Sigmoid colon (tissue), 6 donors: ENCODE measurements at regions not wholly inside any gene's neighbourhood (a gene's known extent, or its start where the extent isn't known, plus 50 kb on each side); places are given as distances from the start of the nearest gene placed in this dataset.

ENCODE experiments used
- DNase-seq: peaks from one replicate; pipeline ENCODE4 v3.0.0-alpha.2; 2019
- H3K27ac ChIP-seq, 4 donors: fragments of 200-600 bp; sonication (generic); one replicate each; pipeline ENCODE4 v1.5.1; 2016 to 2019; ENCODE audit warnings: mild to moderate bottlenecking in 1 of 4
- H3K27me3 ChIP-seq, 3 donors: fragments of 200-600 bp; sonication (generic); one replicate each; pipeline ENCODE4 v1.5.1; 2019; ENCODE audit warnings: mild to moderate bottlenecking in 1 of 3
- H3K36me3 ChIP-seq, 4 donors: fragments of 200-600 bp; sonication (generic); one replicate each; pipeline ENCODE4 v1.5.1; 2016 to 2019
- H3K4me1 ChIP-seq, 4 donors: fragments of 200-600 bp; sonication (generic); one replicate each; pipeline ENCODE4 v1.5.1; 2017 to 2019
- H3K4me3 ChIP-seq, 4 donors: fragments of 200-600 bp; sonication (generic); one replicate each; pipeline ENCODE4 v1.5.1; 2017 to 2019; ENCODE audit warnings: mild to moderate bottlenecking in 2 of 4, moderate library complexity in 1 of 4
- H3K9me3 ChIP-seq, 4 donors: fragments of 200-600 bp in 3 of 4; sonication (generic) in 3 of 4; one replicate each; pipeline versions ENCODE4 v1.5.1 to v1.6.1; 2013 to 2019
- CTCF ChIP-seq, 4 experiments: fragments of 450-650 bp in 3 of 4; fragments of 200-600 bp in 1 of 4; IDR thresholded peaks; one replicate each; pipeline ENCODE4 v1.5.1; 2016 to 2019; ENCODE audit warnings: antibody characterized with exemption in 4 of 4, mild to moderate bottlenecking in 3 of 4, moderate library complexity in 2 of 4
- EP300 ChIP-seq, 4 donors: sonication (generic); formaldehyde crosslinking; IDR thresholded peaks; one replicate each; pipeline ENCODE4 v1.6.1; 2017; ENCODE audit warnings: antibody characterized with exemption in 4 of 4
- POLR2A ChIP-seq, 2 donors: fragments of 450-650 bp; IDR thresholded peaks; one replicate each; pipeline ENCODE4 v1.6.1; 2016; ENCODE audit warnings: antibody characterized with exemption in 2 of 2, mild to moderate bottlenecking in 2 of 2, moderate library complexity in 2 of 2
- POLR2AphosphoS5 ChIP-seq, 4 donors: sonication (generic); formaldehyde crosslinking; IDR thresholded peaks; one replicate each; pipeline ENCODE4 v1.6.1; 2017; ENCODE audit warnings: antibody characterized with exemption in 4 of 4
- WGBS, 2 donors: extraction: QIAGEN DNeasy Blood & Tissue Kit; methylation state at CpG; one replicate each; pipeline ENCODE4 v1.1.7; 2013; 5-methylcytosine and 5-hydroxymethylcytosine counted together
- intact Hi-C: fragments of 100-400 bp; cut with DNase I; formaldehyde crosslinking; loops from one replicate; pipeline ENCODE4 v1.15.1; 2023
- donor health status: healthy with polysubstance abuse.
- donor health status: healthy.

GRCh38 chr4:108352664-108353308, 184.1 kb upstream of the LEF1 start:
- TF ChIP-seq CTCF (IDR thresholded peaks at IDR 0.05) (no peak), POLR2AphosphoS5 (IDR thresholded peaks at IDR 0.05) (no peak), POLR2A (IDR thresholded peaks at IDR 0.05) (no peak), EP300 (IDR thresholded peaks at IDR 0.05) (no peak)
- no peaks in the 10 kb centered on the region for H3K36me3 ChIP-seq
- no peak overlapping the region for H3K4me3 ChIP-seq
- DNase-seq: no peak
- H3K9me3 ChIP-seq: no peaks in the 10 kb centered on the region
- H3K4me1 ChIP-seq: peaks cover 0 to 14% (median 11%) of the 10 kb centered on the region in 4 donors
- H3K27ac ChIP-seq: no peak overlapping the region
- intact Hi-C loops: no loop called here
- 13 to 53% methylated on average over 6 of the region's 6 CpGs for WGBS, 2 donors
- H3K27me3 ChIP-seq: no peaks in the 10 kb centered on the region

- Histone ChIP-seq H3K27me3 (no peaks in the 10 kb centered on the region), H3K4me1 (peaks cover 0 to 14% (median 11%) of the 10 kb centered on the region in 4 donors), H3K36me3 (no peaks in the 10 kb centered on the region), H3K9me3 (no peaks in the 10 kb centered on the region), H3K27ac (no peak overlapping the region), H3K4me3 (no peak overlapping the region)
- intact Hi-C loops: no loop called here
- 13 to 50% methylated on average over 1 of the region's 1 CpG for WGBS, 2 donors
- TF ChIP-seq EP300 (IDR thresholded peaks at IDR 0.05): no peak
- TF ChIP-seq POLR2A (IDR thresholded peaks at IDR 0.05): no peak
- no peak for TF ChIP-seq POLR2AphosphoS5 (IDR thresholded peaks at IDR 0.05)
- TF ChIP-seq CTCF (IDR thresholded peaks at IDR 0.05): no peak
- DNase-seq: no peak
These were observed 183.1 kb upstream of the LEF1 start for GRCh38 chr4:108351791-108352190.

- WGBS, 2 donors: 86 to 93% methylated on average over 14 of the region's 14 CpGs
- no peak for DNase-seq
- no peaks in the 10 kb centered on the region for H3K27me3 ChIP-seq
- peaks cover 0 to 14% (median 8%) of the 10 kb centered on the region in 4 donors for H3K4me1 ChIP-seq
- H3K9me3 ChIP-seq: no peaks in the 10 kb centered on the region
- no peak overlapping the region for H3K27ac ChIP-seq
- intact Hi-C loops: no loop called here
- H3K4me3 ChIP-seq: no peak overlapping the region
- H3K36me3 ChIP-seq: no peaks in the 10 kb centered on the region
- no peak for TF ChIP-seq CTCF (IDR thresholded peaks at IDR 0.05)
- no peak for TF ChIP-seq EP300 (IDR thresholded peaks at IDR 0.05)
- TF ChIP-seq POLR2A (IDR thresholded peaks at IDR 0.05): no peak
- TF ChIP-seq POLR2AphosphoS5 (IDR thresholded peaks at IDR 0.05): no peak
These were observed 181.6 kb upstream of the LEF1 start for GRCh38 chr4:108350332-108350731.

- WGBS, 2 donors: 95 to 97% methylated on average over 1 of the region's 1 CpG
- Histone ChIP-seq H3K4me3 (no peak overlapping the region), H3K27ac (no peak overlapping the region), H3K4me1 (peaks cover 0 to 6% (median 4%) of the 10 kb centered on the region in 4 donors), H3K36me3 (no peaks in the 10 kb centered on the region), H3K27me3 (no peaks in the 10 kb centered on the region), H3K9me3 (no peaks in the 10 kb centered on the region)
- intact Hi-C loops: no loop called here
- DNase-seq: no peak
- TF ChIP-seq CTCF (IDR thresholded peaks at IDR 0.05) (no peak), POLR2AphosphoS5 (IDR thresholded peaks at IDR 0.05) (no peak), EP300 (IDR thresholded peaks at IDR 0.05) (no peak), POLR2A (IDR thresholded peaks at IDR 0.05) (no peak)
These were observed 178.1 kb upstream of the LEF1 start for GRCh38 chr4:108346818-108347210.
